Suprapubic skin (tissue), 4 donors: ENCODE measurements at regions not wholly inside any gene's neighbourhood (a gene's known extent, or its start where the extent isn't known, plus 50 kb on each side); places are given as distances from the start of the nearest gene placed in this dataset.

Experiments used
- CTCF ChIP-seq, 2 donors: fragments of 200-600 bp in 1 of 2; fragments of 450-650 bp in 1 of 2; sonication (generic) in 1 of 2; IDR thresholded peaks; one replicate each; pipeline ENCODE4 v1.5.1; 2016 to 2019; ENCODE audit warnings: antibody characterized with exemption in 2 of 2, mild to moderate bottlenecking in 1 of 2, moderate library complexity in 1 of 2
- POLR2A ChIP-seq, 2 donors: fragments of 450-650 bp; IDR thresholded peaks; one replicate each; pipeline ENCODE4 v1.6.1; 2017; ENCODE audit warnings: antibody characterized with exemption in 2 of 2, mild to moderate bottlenecking in 2 of 2, moderate library complexity in 2 of 2
- POLR2AphosphoS5 ChIP-seq, 3 donors: sonication (generic); formaldehyde crosslinking; IDR thresholded peaks; one replicate each; pipeline ENCODE4 v1.6.1; 2017; ENCODE audit warnings: antibody characterized with exemption in 3 of 3

- no peak for TF ChIP-seq CTCF (IDR thresholded peaks at IDR 0.05)
- no peak for TF ChIP-seq POLR2AphosphoS5 (IDR thresholded peaks at IDR 0.05)
- TF ChIP-seq POLR2A (IDR thresholded peaks at IDR 0.05): no peak
Measured at GRCh38 chr15:47266566-47266965, 450.7 kb upstream of the SEMA6D start.
